ENCODE measurements at regions not wholly inside any gene's neighbourhood (a gene's known extent, or its start where the extent isn't known, plus 50 kb on each side); places are given as distances from the start of the nearest gene placed in this dataset.

DNA sequence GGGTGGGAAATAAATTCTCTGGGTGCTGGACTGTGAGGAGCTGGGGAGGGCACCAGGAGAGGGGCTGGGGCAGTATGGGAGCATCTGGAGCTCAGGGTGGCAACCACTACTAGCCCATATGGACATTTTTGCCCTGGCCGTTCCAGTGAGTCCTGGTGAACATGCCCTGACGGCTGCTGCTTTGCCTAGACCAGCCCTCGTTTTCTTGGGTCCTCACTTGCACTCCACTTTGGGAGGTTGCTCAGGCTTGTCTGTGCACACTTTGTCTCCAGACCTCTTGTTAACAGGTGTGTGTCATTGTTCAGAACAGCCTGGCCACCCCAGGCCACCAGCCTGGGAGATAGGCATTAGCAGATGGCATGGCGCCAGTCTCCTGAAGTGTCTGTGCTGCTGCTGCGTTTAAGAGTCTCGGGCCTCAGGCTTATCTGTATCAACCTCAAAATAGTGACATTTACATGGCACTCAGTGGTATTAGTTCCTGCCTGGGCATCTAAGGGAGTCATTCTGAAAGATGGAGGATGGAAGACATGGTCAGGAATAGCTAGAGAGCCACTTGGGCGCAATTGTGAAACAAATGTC, 190.5 kb downstream of the PTPRU start:
- no peak for TF ChIP-seq ZNF788 (CRISPR knock-in tag; IDR thresholded peaks at IDR 0.05; ENCODE audit: borderline replicate concordance)
- no peak for TF ChIP-seq ZNF34 (CRISPR knock-in tag; IDR thresholded peaks at IDR 0.05; ENCODE audit: borderline replicate concordance)
- TF ChIP-seq PREB (CRISPR knock-in tag; IDR thresholded peaks at IDR 0.05), result no peak
- TF ChIP-seq ZNF660 (CRISPR knock-in tag; IDR thresholded peaks at IDR 0.05; ENCODE audit: borderline replicate concordance, low read depth), result no peak
- no peak for TF ChIP-seq TCF12 (IDR thresholded peaks at IDR 0.05)
- TF ChIP-seq TCF12 (CRISPR knock-in tag; IDR thresholded peaks at IDR 0.05), result no peak
- TF ChIP-seq HNRNPL (IDR thresholded peaks at IDR 0.05; ENCODE audit: low read depth, low read length), result no peak
- TF ChIP-seq, protein P1, sequence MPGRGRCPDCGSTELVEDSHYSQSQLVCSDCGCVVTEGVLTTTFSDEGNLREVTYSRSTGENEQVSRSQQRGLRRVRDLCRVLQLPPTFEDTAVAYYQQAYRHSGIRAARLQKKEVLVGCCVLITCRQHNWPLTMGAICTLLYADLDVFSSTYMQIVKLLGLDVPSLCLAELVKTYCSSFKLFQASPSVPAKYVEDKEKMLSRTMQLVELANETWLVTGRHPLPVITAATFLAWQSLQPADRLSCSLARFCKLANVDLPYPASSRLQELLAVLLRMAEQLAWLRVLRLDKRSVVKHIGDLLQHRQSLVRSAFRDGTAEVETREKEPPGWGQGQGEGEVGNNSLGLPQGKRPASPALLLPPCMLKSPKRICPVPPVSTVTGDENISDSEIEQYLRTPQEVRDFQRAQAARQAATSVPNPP (CRISPR knock-in tag; IDR thresholded peaks at IDR 0.05), result no peak
- no peak for TF ChIP-seq SRSF9 (IDR thresholded peaks at IDR 0.05; ENCODE audit: borderline replicate concordance, insufficient read depth, low read depth, low read length, poor library complexity, severe bottlenecking)
- no peak for TF ChIP-seq NR2F6 (IDR thresholded peaks at IDR 0.05)
- TF ChIP-seq NR2F6 (CRISPR knock-in tag; IDR thresholded peaks at IDR 0.05), result no peak
- no peak for TF ChIP-seq THAP7 (CRISPR knock-in tag; IDR thresholded peaks at IDR 0.05)
- WGBS (ENCODE audit: low lambda C conversion rate), result 40% methylated on average over 7 of the region's 7 CpGs
- ChIA-PET CTCF (ENCODE audit: low intra/inter-chr PET ratio, low total read pairs) (no interaction called here), POLR2A (no interaction called here)
- no TSS peak for BruUV-seq (replicated peaks)
- Histone ChIP-seq H3K9me3 (ENCODE audit: low read length) (no peaks in the 10 kb centered on the region; the same call in 1 of the 2 replicates), H3K4me3 (replicated peaks in 1 of 3; ENCODE audit: insufficient read depth in 1 of 3, low read depth in 2 of 3, low read length in 3 of 3) (no peak overlapping the region), H3K4me1 (ENCODE audit: insufficient read depth, low read length) (peaks cover 4% of the 10 kb centered on the region), H3K4me2 (ENCODE audit: low read depth, low read length) (no peak overlapping the region), H4K20me1 (ENCODE audit: insufficient read depth, low read length) (no peaks in the 10 kb centered on the region), H3K27ac (ENCODE audit: extremely low read length, insufficient read depth, low read length) (no peak overlapping the region), H3K9ac (ENCODE audit: insufficient read depth, low read depth, low read length) (no peak overlapping the region), H3K79me2 (ENCODE audit: insufficient read depth, low read length) (no peaks in the 10 kb centered on the region), H3K36me3 (replicated peaks in 1 of 2; ENCODE audit: control insufficient read depth in 1 of 2, insufficient read depth in 2 of 2, low read length in 2 of 2) (no peaks in the 10 kb centered on the region), H2AFZ (ENCODE audit: low read length) (no peak overlapping the region), H3K27me3 (ENCODE audit: control insufficient read depth in 1 of 2, insufficient read depth in 2 of 2, low read length in 2 of 2) (no peaks in the 10 kb centered on the region)
- no peak for ATAC-seq
- DNase-seq (ENCODE audit: low spot score), result no peak
- FAIRE-seq, result no peak
- intact Hi-C loops (cut with micrococcal nuclease; ENCODE audit: unreplicated experiment), result no loop called here
- in situ Hi-C loops (cut with HindIII; ENCODE audit: extremely low pct_ligation_motif_present, low pct_unique_long_range_greater_than_20kb), result no loop called here
